Inflammatory macrophage (primary cell): ENCODE measurements at regions not wholly inside any gene's neighbourhood (a gene's known extent, or its start where the extent isn't known, plus 50 kb on each side); places are given as distances from the start of the nearest gene placed in this dataset.
A peak's percentile ranks its signal among the peaks of the same experiment; 100 is the strongest.
"Not testable (repeated sequence)": the region's sequence is repeated elsewhere in the genome, so short reads cannot be mapped to it uniquely, and the experiment has no call there.

Experiments used
- DNase-seq, 2 donors: peaks; one replicate each; pipeline ENCODE4 v3.0.0-alpha.2; 2020 to 2022

GRCh38 chr1:143764831-143765230 lies 207.0 kb downstream of the FAM72C start:
- DNase-seq: peak in 1 of 2 donors; percentile 1

- DNase-seq: not testable (repeated sequence)
Measured at GRCh38 chr1:143760366-143760765, 211.4 kb downstream of the FAM72C start.

GRCh38 chr1:143755961-143756360 lies 215.8 kb downstream of the FAM72C start:
- peak in 1 of 2 donors; percentile 2 for DNase-seq

- peak; percentile 51 to 85 for DNase-seq
Measured at GRCh38 chr1:143748906-143749305, 222.9 kb downstream of the FAM72C start.

GRCh38 chr1:143736562-143736961 lies 235.2 kb downstream of the FAM72C start:
- DNase-seq: no peak

- DNase-seq: peak in 1 of 2 donors; percentile 23
Measured at GRCh38 chr1:143735764-143736461, 235.9 kb downstream of the FAM72C start.

- DNase-seq: not testable (repeated sequence)
Measured at GRCh38 chr1:143734261-143734660, 237.5 kb downstream of the FAM72C start.

- DNase-seq: not testable (repeated sequence)
Measured at GRCh38 chr1:143730890-143731289, 240.9 kb downstream of the FAM72C start.

GRCh38 chr1:143729449-143730111 lies 242.2 kb downstream of the FAM72C start:
- not testable (repeated sequence) for DNase-seq

GRCh38 chr1:143728802-143729448 lies 242.9 kb downstream of the FAM72C start:
- not testable (repeated sequence) for DNase-seq

- DNase-seq: no peak
Measured at GRCh38 chr1:143727263-143727662, 244.5 kb downstream of the FAM72C start.

- no peak for DNase-seq
Measured at GRCh38 chr1:143721024-143721373, 250.8 kb downstream of the FAM72C start.

- no peak for DNase-seq
Measured at GRCh38 chr1:143720087-143721023, 251.4 kb downstream of the FAM72C start.

GRCh38 chr1:143718524-143718923 lies 253.3 kb downstream of the FAM72C start:
- DNase-seq: no peak

GRCh38 chr1:143718021-143718420 lies 253.8 kb downstream of the FAM72C start:
- DNase-seq: no peak

- no peak for DNase-seq
Measured at GRCh38 chr1:143717434-143717833, 254.4 kb downstream of the FAM72C start.

GRCh38 chr1:143714913-143715312 lies 256.9 kb downstream of the FAM72C start:
- not testable (repeated sequence) for DNase-seq

GRCh38 chr1:143709606-143710259 lies 262.1 kb downstream of the FAM72C start:
- peak; percentile 17 to 22 for DNase-seq

GRCh38 chr1:143702739-143703138 lies 269.0 kb downstream of the FAM72C start:
- not testable (repeated sequence) for DNase-seq

GRCh38 chr1:143699731-143700130 lies 272.1 kb downstream of the FAM72C start:
- DNase-seq: no peak

- peak; percentile 55 to 58 for DNase-seq
Measured at GRCh38 chr1:143699115-143699514, 272.7 kb downstream of the FAM72C start.

GRCh38 chr1:143698016-143698415 lies 273.8 kb downstream of the FAM72C start:
- DNase-seq: peak; percentile 35 to 51
